ENCODE measurements at regions not wholly inside any gene's neighbourhood (a gene's known extent, or its start where the extent isn't known, plus 50 kb on each side); places are given as distances from the start of the nearest gene placed in this dataset.

- ATAC-seq (no peak), DNase-seq (no peak)
- H3K27ac ChIP-seq (ENCODE audit: low read length), result no peak overlapping the region
- H3K27me3 ChIP-seq (ENCODE audit: control insufficient read depth, insufficient read depth), result no peaks in the 10 kb centered on the region
- 80% methylated on average over 2 of the region's 2 CpGs for WGBS
- no peaks in the 10 kb centered on the region for H3K4me1 ChIP-seq (ENCODE audit: control insufficient read depth, insufficient read depth, low read length)
- H3K9me3 ChIP-seq (ENCODE audit: control insufficient read depth, low read length), result no peaks in the 10 kb centered on the region
- intact Hi-C loops (cut with DNase I), result no loop called here
- no peak overlapping the region for H3K4me3 ChIP-seq (ENCODE audit: low read length)
These were observed 89.7 kb downstream of the MRPL46 start for GRCh38 chr15:88377509-88377908.

GRCh38 chr15:88376574-88377174, 90.5 kb downstream of the MRPL46 start:
- DNase-seq (no peak), ATAC-seq (no peak)
- H3K4me3 ChIP-seq (ENCODE audit: low read length), result no peak overlapping the region
- no peaks in the 10 kb centered on the region for H3K9me3 ChIP-seq (ENCODE audit: control insufficient read depth, low read length)
- H3K27ac ChIP-seq (ENCODE audit: low read length), result no peak overlapping the region
- WGBS, result 53% methylated on average over 3 of the region's 3 CpGs
- intact Hi-C loops (cut with DNase I), result no loop called here
- no peaks in the 10 kb centered on the region for H3K27me3 ChIP-seq (ENCODE audit: control insufficient read depth, insufficient read depth)
- H3K4me1 ChIP-seq (ENCODE audit: control insufficient read depth, insufficient read depth, low read length), result no peaks in the 10 kb centered on the region

GRCh38 chr15:88375234-88375927, 91.8 kb downstream of the MRPL46 start:
- H3K9me3 ChIP-seq (ENCODE audit: control insufficient read depth, low read length), result no peaks in the 10 kb centered on the region
- ATAC-seq (no peak), DNase-seq (no peak)
- H3K4me3 ChIP-seq (ENCODE audit: low read length), result no peak overlapping the region
- H3K4me1 ChIP-seq (ENCODE audit: control insufficient read depth, insufficient read depth, low read length), result no peaks in the 10 kb centered on the region
- WGBS, result 30% methylated on average over 9 of the region's 9 CpGs
- H3K27ac ChIP-seq (ENCODE audit: low read length), result no peak overlapping the region
- intact Hi-C loops (cut with DNase I), result no loop called here
- no peaks in the 10 kb centered on the region for H3K27me3 ChIP-seq (ENCODE audit: control insufficient read depth, insufficient read depth)

GRCh38 chr15:88365124-88365523, 102.1 kb downstream of the MRPL46 start:
- H3K27ac ChIP-seq (ENCODE audit: low read length), result no peak overlapping the region
- no peaks in the 10 kb centered on the region for H3K4me1 ChIP-seq (ENCODE audit: control insufficient read depth, insufficient read depth, low read length)
- no peak for DNase-seq
- intact Hi-C loops (cut with DNase I), result no loop called here
- no peak for ATAC-seq
- H3K4me3 ChIP-seq (ENCODE audit: low read length), result no peak overlapping the region
- 62% methylated on average over 10 of the region's 10 CpGs for WGBS
- H3K9me3 ChIP-seq (ENCODE audit: control insufficient read depth, low read length), result no peaks in the 10 kb centered on the region
- no peaks in the 10 kb centered on the region for H3K27me3 ChIP-seq (ENCODE audit: control insufficient read depth, insufficient read depth)

- ATAC-seq, result no peak
- intact Hi-C loops (cut with DNase I), result no loop called here
- 59% methylated on average over 4 of the region's 4 CpGs for WGBS
These were observed 92.2 kb upstream of the NTRK3 start for GRCh38 chr15:88348579-88349230.

GRCh38 chr15:88345962-88346361, 89.4 kb upstream of the NTRK3 start:
- 59% methylated on average over 4 of the region's 4 CpGs for WGBS
- intact Hi-C loops (cut with DNase I), result no loop called here
- no peak for DNase-seq

More at GRCh38 chr15:88348579-88349230, 92.2 kb upstream of the NTRK3 start:
- Histone ChIP-seq H3K4me1 (ENCODE audit: control insufficient read depth, insufficient read depth, low read length) (no peaks in the 10 kb centered on the region), H3K4me3 (ENCODE audit: low read length) (no peak overlapping the region), H3K27me3 (ENCODE audit: control insufficient read depth, insufficient read depth) (no peaks in the 10 kb centered on the region), H3K27ac (ENCODE audit: low read length) (no peak overlapping the region), H3K9me3 (ENCODE audit: control insufficient read depth, low read length) (no peaks in the 10 kb centered on the region)
- no peak for DNase-seq

GRCh38 chr15:88344786-88345185, 88.2 kb upstream of the NTRK3 start:
- WGBS, result 58% methylated on average over 2 of the region's 2 CpGs
- ATAC-seq, result no peak
- Histone ChIP-seq H3K9me3 (ENCODE audit: control insufficient read depth, low read length) (no peaks in the 10 kb centered on the region), H3K27ac (ENCODE audit: low read length) (no peak overlapping the region), H3K4me1 (ENCODE audit: control insufficient read depth, insufficient read depth, low read length) (no peaks in the 10 kb centered on the region), H3K27me3 (ENCODE audit: control insufficient read depth, insufficient read depth) (no peaks in the 10 kb centered on the region), H3K4me3 (ENCODE audit: low read length) (no peak overlapping the region)
- DNase-seq, result no peak
- intact Hi-C loops (cut with DNase I), result no loop called here

More at GRCh38 chr15:88345962-88346361, 89.4 kb upstream of the NTRK3 start:
- Histone ChIP-seq H3K4me1 (ENCODE audit: control insufficient read depth, insufficient read depth, low read length) (no peaks in the 10 kb centered on the region), H3K4me3 (ENCODE audit: low read length) (no peak overlapping the region), H3K9me3 (ENCODE audit: control insufficient read depth, low read length) (no peaks in the 10 kb centered on the region), H3K27ac (ENCODE audit: low read length) (no peak overlapping the region), H3K27me3 (ENCODE audit: control insufficient read depth, insufficient read depth) (no peaks in the 10 kb centered on the region)
- ATAC-seq, result no peak

- intact Hi-C loops (cut with DNase I), result no loop called here
- 72% methylated on average over 2 of the region's 2 CpGs for WGBS
- ATAC-seq, result no peak
- H3K4me1 ChIP-seq (ENCODE audit: control insufficient read depth, insufficient read depth, low read length), result no peaks in the 10 kb centered on the region
- H3K27ac ChIP-seq (ENCODE audit: low read length), result no peak overlapping the region
- H3K4me3 ChIP-seq (ENCODE audit: low read length), result no peak overlapping the region
- H3K9me3 ChIP-seq (ENCODE audit: control insufficient read depth, low read length), result no peaks in the 10 kb centered on the region
- no peak for DNase-seq
- no peaks in the 10 kb centered on the region for H3K27me3 ChIP-seq (ENCODE audit: control insufficient read depth, insufficient read depth)
These were observed 86.1 kb upstream of the NTRK3 start for GRCh38 chr15:88342666-88343065.

GRCh38 chr15:88341653-88342052, 85.1 kb upstream of the NTRK3 start:
- no peak overlapping the region for H3K27ac ChIP-seq (ENCODE audit: low read length)
- 73% methylated on average over 2 of the region's 2 CpGs for WGBS
- no peaks in the 10 kb centered on the region for H3K27me3 ChIP-seq (ENCODE audit: control insufficient read depth, insufficient read depth)
- H3K9me3 ChIP-seq (ENCODE audit: control insufficient read depth, low read length), result no peaks in the 10 kb centered on the region
- no peaks in the 10 kb centered on the region for H3K4me1 ChIP-seq (ENCODE audit: control insufficient read depth, insufficient read depth, low read length)
- no peak for DNase-seq
- no peak overlapping the region for H3K4me3 ChIP-seq (ENCODE audit: low read length)
- no peak for ATAC-seq
- intact Hi-C loops (cut with DNase I), result no loop called here

GRCh38 chr15:88341006-88341405, 84.5 kb upstream of the NTRK3 start:
- Histone ChIP-seq H3K4me1 (ENCODE audit: control insufficient read depth, insufficient read depth, low read length) (no peaks in the 10 kb centered on the region), H3K9me3 (ENCODE audit: control insufficient read depth, low read length) (no peaks in the 10 kb centered on the region), H3K27ac (ENCODE audit: low read length) (no peak overlapping the region), H3K27me3 (ENCODE audit: control insufficient read depth, insufficient read depth) (no peaks in the 10 kb centered on the region), H3K4me3 (ENCODE audit: low read length) (no peak overlapping the region)
- no peak for DNase-seq
- intact Hi-C loops (cut with DNase I), result no loop called here
- ATAC-seq, result no peak
- 72% methylated on average over 5 of the region's 5 CpGs for WGBS

- no peaks in the 10 kb centered on the region for H3K27me3 ChIP-seq (ENCODE audit: control insufficient read depth, insufficient read depth)
- H3K27ac ChIP-seq (ENCODE audit: low read length), result no peak overlapping the region
- no peak overlapping the region for H3K4me3 ChIP-seq (ENCODE audit: low read length)
- no peaks in the 10 kb centered on the region for H3K4me1 ChIP-seq (ENCODE audit: control insufficient read depth, insufficient read depth, low read length)
- WGBS, result 9% methylated on average over 1 of the region's 1 CpG
- ATAC-seq (no peak), DNase-seq (no peak)
- no peaks in the 10 kb centered on the region for H3K9me3 ChIP-seq (ENCODE audit: control insufficient read depth, low read length)
- intact Hi-C loops (cut with DNase I), result no loop called here
These were observed 81.5 kb upstream of the NTRK3 start for GRCh38 chr15:88337993-88338392.
